IPS DF 6.9 (cell line): ENCODE measurements at regions not wholly inside any gene's neighbourhood (a gene's known extent, or its start where the extent isn't known, plus 50 kb on each side); places are given as distances from the start of the nearest gene placed in this dataset.

Experiments
- DNase-seq: peaks from one replicate; pipeline ENCODE4 v3.0.0-alpha.2; 2013; ENCODE audit warnings: low read depth, low spot score
- H3K27ac ChIP-seq: one replicate; pipeline ENCODE4 v1.5.1; 2013; ENCODE audit warnings: low read length, control low read depth
- H3K27me3 ChIP-seq: 2 replicates; pipeline ENCODE4 v1.6.1; 2013; ENCODE audit warnings: mild to moderate bottlenecking, low read length; ENCODE audit not compliant: control insufficient read depth, insufficient read depth
- H3K36me3 ChIP-seq: 2 replicates; pipeline ENCODE4 v1.6.1; 2013; ENCODE audit warnings: low read length; ENCODE audit not compliant: control insufficient read depth, insufficient read depth
- H3K4me1 ChIP-seq: 2 replicates; pipeline ENCODE4 v1.6.1; 2013; ENCODE audit warnings: low read length; ENCODE audit not compliant: control insufficient read depth, insufficient read depth
- H3K4me3 ChIP-seq: 2 replicates; pipeline ENCODE4 v1.5.1; 2013; ENCODE audit warnings: mild to moderate bottlenecking, low read length
- H3K9me3 ChIP-seq: 2 replicates; pipeline ENCODE4 v1.6.1; 2013; ENCODE audit warnings: low read length, inconsistent platforms; ENCODE audit not compliant: control insufficient read depth, insufficient read depth
- WGBS: extraction: QIAGEN DNeasy Blood & Tissue Kit; methylation state at CpG from one replicate; pipeline ENCODE4 v1.1.7; 2013; ENCODE audit warnings: mixed read lengths, missing lambda C conversion rate; ENCODE audit not compliant: insufficient read length, insufficient coverage; 5-methylcytosine and 5-hydroxymethylcytosine counted together

DNA sequence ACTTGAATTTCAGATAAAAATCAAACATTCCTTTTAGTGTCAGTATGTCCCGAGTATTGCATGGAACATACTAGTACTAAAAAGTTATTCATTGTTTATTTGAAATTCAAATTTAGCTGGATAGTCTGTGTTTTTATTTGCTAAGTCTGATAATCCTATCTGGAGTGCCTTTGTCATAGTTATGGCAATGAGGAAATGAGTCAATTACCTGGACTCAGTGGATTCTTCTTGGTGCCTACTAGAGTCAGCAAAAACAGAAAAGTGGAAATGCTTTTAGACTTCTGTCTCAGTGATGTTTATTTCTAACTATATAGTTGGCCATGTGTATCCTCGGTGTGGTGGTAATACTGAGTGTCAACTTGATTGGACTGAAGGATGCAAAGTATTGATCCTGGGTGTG is 121.3 kb upstream of the EEF1E1 start:
- no peak for DNase-seq
- Histone ChIP-seq H3K27ac (no peak overlapping the region), H3K4me1 (no peaks in the 10 kb centered on the region), H3K4me3 (no peak overlapping the region), H3K9me3 (no peaks in the 10 kb centered on the region), H3K27me3 (no peaks in the 10 kb centered on the region), H3K36me3 (no peaks in the 10 kb centered on the region)
- no CpG with 5 or more reads among the region's 2 CpGs for WGBS

GRCh38 chr6:8219352-8219943 is 117.1 kb upstream of the EEF1E1 start:
- WGBS = no CpG with 5 or more reads among the region's 3 CpGs
- no peaks in the 10 kb centered on the region for H3K9me3 ChIP-seq
- no peak overlapping the region for H3K27ac ChIP-seq
- no peaks in the 10 kb centered on the region for H3K27me3 ChIP-seq
- no peaks in the 10 kb centered on the region for H3K36me3 ChIP-seq
- peak; percentile 45 for DNase-seq
- 0 out of 2 replicates have a peak, but pooled peaks cover 1% of the 10 kb centered on the region for H3K4me1 ChIP-seq
- H3K4me3 ChIP-seq = no peak overlapping the region

DNA sequence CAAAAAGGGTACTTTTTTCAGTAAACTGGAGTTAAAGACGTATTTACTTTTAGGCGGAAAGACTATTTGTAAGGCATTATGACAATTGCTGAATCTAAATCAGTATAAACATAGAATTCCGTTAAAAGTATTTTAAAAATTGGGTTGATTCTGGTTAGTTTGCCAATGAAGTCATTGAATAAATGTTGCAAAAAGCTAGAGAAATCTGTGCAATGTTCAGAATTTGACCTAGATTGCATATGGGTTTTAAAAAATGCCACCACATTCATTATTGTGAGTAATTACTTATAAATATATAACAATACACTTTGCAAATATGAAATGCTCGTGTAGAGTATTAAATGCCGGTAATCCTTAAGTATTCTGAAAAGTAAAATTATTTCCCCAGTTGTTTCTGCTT is 116.5 kb upstream of the EEF1E1 start:
- DNase-seq = no peak

DNA sequence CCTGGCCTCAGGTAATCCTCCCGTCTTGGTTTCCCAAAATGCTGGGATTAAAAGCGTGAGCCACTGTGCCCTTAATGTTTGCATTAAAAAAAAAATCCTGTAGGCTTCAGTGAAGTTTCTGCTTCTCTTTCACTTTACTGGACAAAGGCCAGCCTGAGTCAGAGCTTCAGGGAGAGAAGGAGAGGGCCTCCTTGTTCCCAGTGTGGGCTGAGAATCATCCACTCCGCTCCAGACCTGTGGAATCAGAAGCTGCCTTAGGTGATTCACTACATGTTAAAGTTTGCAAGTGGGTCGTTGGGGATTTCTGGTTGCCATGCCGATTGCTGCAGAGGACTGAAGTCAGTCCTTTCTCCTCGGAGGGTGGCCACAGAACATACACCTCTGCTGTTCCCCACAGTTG is 113.3 kb upstream of the EEF1E1 start:
- Histone ChIP-seq H3K9me3 (no peaks in the 10 kb centered on the region), H3K4me3 (no peak overlapping the region), H3K27me3 (no peaks in the 10 kb centered on the region), H3K36me3 (no peaks in the 10 kb centered on the region), H3K27ac (no peak overlapping the region), H3K4me1 (0 out of 2 replicates have a peak, but pooled peaks cover 1% of the 10 kb centered on the region)
- DNase-seq = no peak
- no CpG with 5 or more reads among the region's 6 CpGs for WGBS

More for the DNA sequence above, 116.5 kb upstream of the EEF1E1 start:
- no peak overlapping the region for H3K4me3 ChIP-seq
- H3K9me3 ChIP-seq = no peaks in the 10 kb centered on the region
- H3K36me3 ChIP-seq = no peaks in the 10 kb centered on the region
- WGBS = no CpG with 5 or more reads among the region's 5 CpGs
- H3K27ac ChIP-seq = no peak overlapping the region
- H3K4me1 ChIP-seq = 0 out of 2 replicates have a peak, but pooled peaks cover 1% of the 10 kb centered on the region
- H3K27me3 ChIP-seq = no peaks in the 10 kb centered on the region

DNA sequence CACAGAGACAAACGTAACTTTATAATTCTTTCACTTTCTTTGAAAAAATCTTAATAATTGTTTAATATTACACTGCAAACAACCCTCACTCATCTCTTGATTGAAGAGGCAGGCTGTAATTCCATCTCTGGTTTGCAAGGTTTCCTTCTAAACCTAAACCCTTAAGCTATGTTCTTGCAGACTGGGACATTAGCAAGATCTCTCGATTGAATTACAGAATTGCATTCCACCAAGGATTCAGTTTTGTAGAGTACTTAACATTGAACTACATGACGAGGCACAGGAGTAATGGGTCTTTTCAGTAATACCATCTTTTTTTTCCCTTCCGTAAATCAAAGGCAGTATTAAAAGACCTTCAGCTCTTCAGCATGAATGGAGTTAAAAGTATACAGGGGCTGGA is 111.6 kb upstream of the EEF1E1 start:
- DNase-seq = no peak
- 100% methylated on average over 1 of the region's 4 CpGs for WGBS
- Histone ChIP-seq H3K27me3 (no peaks in the 10 kb centered on the region), H3K9me3 (no peaks in the 10 kb centered on the region), H3K4me1 (0 out of 2 replicates have a peak, but pooled peaks cover 1% of the 10 kb centered on the region), H3K4me3 (no peak overlapping the region), H3K27ac (no peak overlapping the region), H3K36me3 (no peaks in the 10 kb centered on the region)

DNA sequence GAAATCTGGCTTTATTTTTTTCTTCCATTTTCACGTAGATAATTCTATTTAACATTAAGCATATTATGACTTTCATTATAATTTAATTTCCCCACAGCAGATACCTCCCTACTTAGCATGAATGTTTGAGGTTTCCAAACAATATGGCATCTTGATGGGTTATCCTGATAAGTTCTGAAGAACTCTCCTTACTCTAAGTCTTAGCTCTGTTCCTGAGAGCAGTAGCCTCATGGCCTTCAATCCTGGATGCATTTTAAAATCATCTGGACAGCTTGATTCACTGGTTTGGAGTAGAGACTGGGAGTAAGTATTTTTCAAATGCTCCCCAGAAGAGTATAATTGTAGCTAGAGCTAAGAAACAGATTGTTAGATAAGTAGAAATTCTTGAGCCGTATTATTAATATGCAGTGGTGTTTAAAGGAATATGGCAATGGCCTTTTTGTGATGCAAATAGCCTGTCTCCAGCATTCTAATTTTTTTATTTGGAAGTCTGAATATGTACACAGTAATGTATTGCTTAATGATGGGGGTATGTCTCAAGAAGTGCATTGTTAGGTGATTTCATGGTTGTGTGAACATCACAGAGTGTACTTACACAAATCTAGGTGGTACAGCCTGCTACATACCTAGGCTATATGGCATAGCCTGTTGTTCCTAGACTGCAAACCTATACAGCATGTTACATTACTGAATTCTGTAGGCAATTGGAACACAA is 110.5 kb upstream of the EEF1E1 start:
- Histone ChIP-seq H3K36me3 (no peaks in the 10 kb centered on the region), H3K4me1 (0 out of 2 replicates have a peak, but pooled peaks cover 1% of the 10 kb centered on the region), H3K27me3 (no peaks in the 10 kb centered on the region), H3K9me3 (no peaks in the 10 kb centered on the region), H3K4me3 (no peak overlapping the region), H3K27ac (no peak overlapping the region)
- no CpG with 5 or more reads among the region's 2 CpGs for WGBS
- DNase-seq = no peak

DNA sequence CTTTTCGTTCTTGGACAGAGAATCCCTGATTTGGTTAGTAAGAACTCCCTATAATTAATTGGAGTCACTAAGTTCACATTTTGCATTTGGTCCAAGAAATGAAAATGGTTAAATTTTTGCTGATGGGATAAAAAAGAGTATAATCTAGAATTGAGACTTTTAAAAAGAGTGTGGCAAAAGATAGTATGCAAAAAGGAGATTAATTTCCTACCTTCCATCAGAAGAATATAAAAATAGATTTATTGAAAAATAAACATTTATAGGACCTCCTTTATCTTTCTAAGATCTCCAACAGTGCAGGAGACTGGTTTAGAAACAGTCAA is 105.5 kb upstream of the EEF1E1 start:
- DNase-seq = no peak
- WGBS = no CpG with 5 or more reads among the region's 1 CpG
- no peaks in the 10 kb centered on the region for H3K4me1 ChIP-seq
- H3K27ac ChIP-seq = no peak overlapping the region
- no peak overlapping the region for H3K4me3 ChIP-seq
- no peaks in the 10 kb centered on the region for H3K27me3 ChIP-seq
- no peaks in the 10 kb centered on the region for H3K9me3 ChIP-seq
- H3K36me3 ChIP-seq = no peaks in the 10 kb centered on the region

GRCh38 chr6:8207191-8207868 is 105.0 kb upstream of the EEF1E1 start:
- no peak for DNase-seq

DNA sequence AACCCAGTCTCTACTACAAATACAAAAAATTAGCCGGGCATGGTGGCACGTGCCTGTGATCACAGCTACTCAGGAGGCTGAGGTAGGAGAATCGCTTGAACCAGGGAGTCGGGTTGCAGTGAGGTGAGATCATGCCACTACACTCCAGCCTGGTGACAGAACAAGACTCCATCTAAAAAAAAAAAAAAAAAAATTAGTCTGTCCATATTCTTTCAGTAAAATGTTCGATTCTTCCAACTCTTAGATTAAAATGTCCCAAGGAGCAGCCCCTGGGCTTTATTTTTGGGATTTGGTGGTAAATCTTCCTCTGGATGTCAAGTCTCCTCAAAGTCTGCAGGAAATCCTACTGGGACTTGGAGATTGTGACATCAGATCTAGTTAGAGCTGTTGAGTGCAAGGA is 101.0 kb upstream of the EEF1E1 start:
- WGBS = no CpG with 5 or more reads among the region's 5 CpGs
- Histone ChIP-seq H3K4me3 (no peak overlapping the region), H3K27ac (no peak overlapping the region), H3K4me1 (no peaks in the 10 kb centered on the region), H3K9me3 (no peaks in the 10 kb centered on the region), H3K27me3 (no peaks in the 10 kb centered on the region), H3K36me3 (no peaks in the 10 kb centered on the region)
- no peak for DNase-seq

More at GRCh38 chr6:8207191-8207868, 105.0 kb upstream of the EEF1E1 start:
- no peaks in the 10 kb centered on the region for H3K9me3 ChIP-seq
- no CpG with 5 or more reads among the region's 16 CpGs for WGBS
- no peaks in the 10 kb centered on the region for H3K27me3 ChIP-seq
- no peaks in the 10 kb centered on the region for H3K4me1 ChIP-seq
- no peak overlapping the region for H3K4me3 ChIP-seq
- no peaks in the 10 kb centered on the region for H3K36me3 ChIP-seq
- H3K27ac ChIP-seq = no peak overlapping the region

GRCh38 chr6:8201679-8202078 is 99.3 kb upstream of the EEF1E1 start:
- WGBS = no CpG with 5 or more reads among the region's 5 CpGs
- H3K4me1 ChIP-seq = no peaks in the 10 kb centered on the region
- no peaks in the 10 kb centered on the region for H3K9me3 ChIP-seq
- no peaks in the 10 kb centered on the region for H3K27me3 ChIP-seq
- H3K36me3 ChIP-seq = no peaks in the 10 kb centered on the region
- H3K4me3 ChIP-seq = no peak overlapping the region
- DNase-seq = no peak
- no peak overlapping the region for H3K27ac ChIP-seq
